K562 (cell line): ENCODE measurements at regions not wholly inside any gene's neighbourhood (a gene's known extent, or its start where the extent isn't known, plus 50 kb on each side); places are given as distances from the start of the nearest gene placed in this dataset.

ENCODE experiments used
- ATAC-seq: fragments of 200-7000 bp; cut with Tn5 transposase; 3 replicates; pipeline ENCODE4 v1.9.1; 2020; ENCODE audit warnings: moderate library complexity
- BruUV-seq: library from RNA; stranded (reverse); fragments of 400-500 nt; replicated peaks from 2 replicates; lab custom pipeline; 2021; lab: Mats Ljungman, UMichigan
- CTCF ChIA-PET: fragments of 300-600 bp; formaldehyde crosslinking; extraction: SDS; loops from one replicate; lab custom pipeline; 2021; ENCODE audit warnings: low intra/inter-chr PET ratio; lab: Yijun Ruan, JAX
- POLR2A ChIA-PET: fragments of 300-600, 350-650 bp; sonication (Branson Sonifier 250); formaldehyde crosslinking; extraction: SDS; loops from one replicate; lab custom pipeline; 2021; ENCODE audit warnings: antibody characterized with exemption, inconsistent platforms; lab: Yijun Ruan, JAX
- DNase-seq, 4 experiments: peaks; one replicate each; pipeline versions ENCODE4 v3.0.0 to v3.0.0-alpha.2; 2011 to 2018; ENCODE audit warnings: low spot score in 3 of 4, mixed read lengths in 3 of 4; ENCODE audit errors: extremely low read depth in 1 of 4
- FAIRE-seq: peaks from 2 replicates; lab custom pipeline; 2011; peaks lifted over from hg19 to GRCh38; lab: Jason Lieb, UNC
- H2AFZ ChIP-seq: 2 replicates; pipeline ENCODE4 v1.6.0; 2011; ENCODE audit warnings: low read depth, low read length, control low read depth, inconsistent platforms
- H3K27ac ChIP-seq: fragments of 200-600 bp; 3 replicates; pipeline ENCODE4 v1.8.0; 2011; ENCODE audit warnings: low read depth, mild to moderate bottlenecking, control low read depth, inconsistent platforms, low read length, moderate library complexity, mixed read lengths; ENCODE audit errors: extremely low read depth
- H3K27me3 ChIP-seq, 2 experiments: fragments of 300-600 bp in 1 of 2; 2 replicates in 1 of 2; 3 replicates in 1 of 2; pipeline versions ENCODE4 v1.6.0 to v1.8.0; 2011; ENCODE audit warnings: inconsistent platforms in 2 of 2, low read length in 2 of 2, mild to moderate bottlenecking in 1 of 2, mixed read lengths in 1 of 2, moderate library complexity in 1 of 2; ENCODE audit not compliant: control insufficient read depth in 2 of 2, insufficient read depth in 2 of 2
- H3K36me3 ChIP-seq: fragments of 300-600 bp; 3 replicates; pipeline ENCODE4 v1.8.0; 2011; ENCODE audit warnings: mild to moderate bottlenecking, low read length, inconsistent platforms; ENCODE audit not compliant: control insufficient read depth, insufficient read depth
- H3K4me1 ChIP-seq, 2 experiments: fragments of 200-600 bp in 1 of 2; replicated peaks in 1 of 2; 2 replicates in 1 of 2; 3 replicates in 1 of 2; pipeline versions ENCODE4 v1.5.1 to v1.8.0; 2011; ENCODE audit warnings: inconsistent platforms in 2 of 2, low read length in 2 of 2, mild to moderate bottlenecking in 1 of 2, mixed read lengths in 1 of 2, moderate library complexity in 1 of 2; ENCODE audit not compliant: control insufficient read depth in 2 of 2, insufficient read depth in 2 of 2
- H3K4me2 ChIP-seq: 2 replicates; pipeline ENCODE4 v1.6.1; 2011; ENCODE audit warnings: low read length, control low read depth, inconsistent platforms, mixed read lengths; ENCODE audit not compliant: insufficient read depth
- H3K4me3 ChIP-seq: fragments of 200-600 bp; sonication (generic), shearing (Covaris generic); 2 replicates; pipeline ENCODE4 v1.5.1; 2016; ENCODE audit warnings: control low read depth, inconsistent platforms
- H3K79me2 ChIP-seq: fragments of 200-600 bp; 3 replicates; pipeline ENCODE4 v1.8.0; 2011; ENCODE audit warnings: low read length, inconsistent platforms; ENCODE audit not compliant: control insufficient read depth, insufficient read depth
- H3K9ac ChIP-seq, 2 experiments: 2 replicates each; pipeline versions ENCODE4 v1.6.0 to v1.6.1; 2011; ENCODE audit warnings: low read depth in 2 of 2, low read length in 2 of 2, control low read depth in 1 of 2, inconsistent platforms in 1 of 2, mild to moderate bottlenecking in 1 of 2, mixed read lengths in 1 of 2; ENCODE audit not compliant: insufficient read depth in 1 of 2
- H3K9me1 ChIP-seq: one replicate; pipeline ENCODE4 v1.6.0; 2011; ENCODE audit warnings: inconsistent platforms, mild to moderate bottlenecking, low read length, moderate library complexity; ENCODE audit not compliant: control insufficient read depth, insufficient read depth
- H3K9me3 ChIP-seq: replicated peaks from 2 replicates; pipeline ENCODE4 v1.5.1; 2011; ENCODE audit warnings: low read depth, low read length, inconsistent platforms; ENCODE audit not compliant: control insufficient read depth, insufficient read depth
- H4K20me1 ChIP-seq: replicated peaks from 2 replicates; pipeline ENCODE4 v1.6.1; 2011; ENCODE audit warnings: low read length, inconsistent platforms, mixed read lengths; ENCODE audit not compliant: control insufficient read depth, insufficient read depth
- DIDO1 ChIP-seq: fragments of 450-650 bp; IDR thresholded peaks from 2 replicates; pipeline ENCODE4 v1.6.1; 2016; ENCODE audit warnings: low read depth, missing biosample characterization, missing genetic modification characterization
- SIX5 ChIP-seq, 2 experiments: IDR thresholded peaks; 2 replicates each; pipeline ENCODE4 v1.6.1; 2011; ENCODE audit warnings: low read length in 2 of 2, borderline replicate concordance in 1 of 2, low read depth in 1 of 2, mild to moderate bottlenecking in 1 of 2, moderate library complexity in 1 of 2; ENCODE audit not compliant: insufficient read depth in 1 of 2
- ZBTB7A ChIP-seq: IDR thresholded peaks from 2 replicates; pipeline ENCODE4 v1.6.1; 2011; ENCODE audit warnings: low read depth, mild to moderate bottlenecking, low read length, moderate library complexity, borderline replicate concordance; ENCODE audit not compliant: control insufficient read depth
- WGBS: fragments of 100-300 bp; shearing (Covaris generic); methylation state at CpG from one replicate; pipeline ENCODE4 v1.1.6; 2016; ENCODE audit warnings: low coverage, mixed read lengths; ENCODE audit not compliant: insufficient coverage; ENCODE audit errors: missing lambda C conversion rate; 5-methylcytosine and 5-hydroxymethylcytosine counted together
- in situ Hi-C: fragments of 300-500 bp; cut with MboI; formaldehyde crosslinking; loops from 4 replicates; pipeline ENCODE4 v1.15.0; 2018; ENCODE audit warnings: inconsistent platforms, mixed read lengths
- intact Hi-C: fragments of 100-400 bp; cut with micrococcal nuclease; formaldehyde crosslinking; loops from 2 replicates; pipeline ENCODE4 v1.14.2; 2022
- TF ChIP-seq, protein P1 (sequence below), 2 experiments: fragments of 450-650 bp; IDR thresholded peaks; 2 replicates each; pipeline ENCODE4 v1.6.1; 2016

GRCh38 chr16:64149756-64150155 lies 972.1 kb downstream of the CDH11 start:
- intact Hi-C loops = no loop called here
- Histone ChIP-seq H3K4me2 (no peak overlapping the region), H3K9ac (no peak overlapping the region), H3K27ac (no peak overlapping the region), H3K4me1 (no peaks in the 10 kb centered on the region), H3K4me3 (no peak overlapping the region), H3K36me3 (no peaks in the 10 kb centered on the region), H3K27me3 (no peaks in the 10 kb centered on the region), H3K9me3 (no peaks in the 10 kb centered on the region), H2AFZ (no peak overlapping the region), H4K20me1 (no peaks in the 10 kb centered on the region), H3K79me2 (no peaks in the 10 kb centered on the region), H3K9me1 (no peaks in the 10 kb centered on the region)
- no peak for FAIRE-seq
- no peak for TF ChIP-seq DIDO1 (tag)
- WGBS = 0% methylated on average over 2 of the region's 2 CpGs
- no peak for DNase-seq
- ATAC-seq = no peak
- ChIA-PET CTCF (no interaction called here), POLR2A (no interaction called here)
- in situ Hi-C loops = no loop called here
- BruUV-seq = no TSS peak

DNA sequence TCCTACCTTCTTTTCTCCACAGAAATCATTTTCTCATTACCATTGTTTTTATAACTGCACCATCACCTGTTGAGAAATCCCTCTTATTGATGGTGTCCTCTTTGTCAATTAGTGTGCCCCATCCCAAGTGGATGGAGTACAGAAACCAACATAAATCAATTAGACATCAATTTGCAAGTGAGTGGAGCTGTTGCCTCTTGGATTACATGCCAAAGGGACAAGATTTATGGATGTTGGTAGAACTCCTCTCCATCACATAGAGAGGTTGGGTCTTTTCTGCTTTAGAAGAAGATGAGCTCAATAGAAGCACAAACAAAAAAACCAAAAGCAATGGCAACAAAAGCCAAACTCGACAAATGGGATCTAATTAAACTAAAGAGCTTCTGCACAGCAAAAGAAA lies 973.5 kb downstream of the CDH11 start:
- Histone ChIP-seq H3K27me3 (no peaks in the 10 kb centered on the region), H3K4me2 (no peak overlapping the region), H2AFZ (no peak overlapping the region), H3K9me1 (no peaks in the 10 kb centered on the region), H4K20me1 (no peaks in the 10 kb centered on the region), H3K4me1 (no peaks in the 10 kb centered on the region), H3K9ac (no peak overlapping the region), H3K4me3 (no peak overlapping the region), H3K27ac (no peak overlapping the region), H3K9me3 (no peaks in the 10 kb centered on the region), H3K79me2 (no peaks in the 10 kb centered on the region), H3K36me3 (no peaks in the 10 kb centered on the region)
- CTCF ChIA-PET = no interaction called here
- no peak for ATAC-seq
- no peak for DNase-seq
- WGBS = 0% methylated on average over 1 of the region's 1 CpG
- in situ Hi-C loops (no loop called here), intact Hi-C loops (no loop called here)
- no TSS peak for BruUV-seq
- TF ChIP-seq ZBTB7A (no peak), SIX5 (IDR thresholded peaks at IDR 0.05; ENCODE audit: borderline replicate concordance in 1 of 2, insufficient read depth in 1 of 2, low read depth in 1 of 2, low read length in 2 of 2) (no peak)
- TF ChIP-seq, protein P1, sequence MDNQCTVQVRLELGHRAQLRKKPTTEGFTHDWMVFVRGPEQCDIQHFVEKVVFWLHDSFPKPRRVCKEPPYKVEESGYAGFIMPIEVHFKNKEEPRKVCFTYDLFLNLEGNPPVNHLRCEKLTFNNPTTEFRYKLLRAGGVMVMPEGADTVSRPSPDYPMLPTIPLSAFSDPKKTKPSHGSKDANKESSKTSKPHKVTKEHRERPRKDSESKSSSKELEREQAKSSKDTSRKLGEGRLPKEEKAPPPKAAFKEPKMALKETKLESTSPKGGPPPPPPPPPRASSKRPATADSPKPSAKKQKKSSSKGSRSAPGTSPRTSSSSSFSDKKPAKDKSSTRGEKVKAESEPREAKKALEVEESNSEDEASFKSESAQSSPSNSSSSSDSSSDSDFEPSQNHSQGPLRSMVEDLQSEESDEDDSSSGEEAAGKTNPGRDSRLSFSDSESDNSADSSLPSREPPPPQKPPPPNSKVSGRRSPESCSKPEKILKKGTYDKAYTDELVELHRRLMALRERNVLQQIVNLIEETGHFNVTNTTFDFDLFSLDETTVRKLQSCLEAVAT (IDR thresholded peaks at IDR 0.05) = no peak
- POLR2A ChIA-PET = interaction anchor here (0.6 kb wide), 1 partner anchor 9 kb away, joined by 3 read pairs; no protein-coding TSS in a partner anchor
- no peak for FAIRE-seq
